ENCODE measurements at regions not wholly inside any gene's neighbourhood (a gene's known extent, or its start where the extent isn't known, plus 50 kb on each side); places are given as distances from the start of the nearest gene placed in this dataset.

DNA sequence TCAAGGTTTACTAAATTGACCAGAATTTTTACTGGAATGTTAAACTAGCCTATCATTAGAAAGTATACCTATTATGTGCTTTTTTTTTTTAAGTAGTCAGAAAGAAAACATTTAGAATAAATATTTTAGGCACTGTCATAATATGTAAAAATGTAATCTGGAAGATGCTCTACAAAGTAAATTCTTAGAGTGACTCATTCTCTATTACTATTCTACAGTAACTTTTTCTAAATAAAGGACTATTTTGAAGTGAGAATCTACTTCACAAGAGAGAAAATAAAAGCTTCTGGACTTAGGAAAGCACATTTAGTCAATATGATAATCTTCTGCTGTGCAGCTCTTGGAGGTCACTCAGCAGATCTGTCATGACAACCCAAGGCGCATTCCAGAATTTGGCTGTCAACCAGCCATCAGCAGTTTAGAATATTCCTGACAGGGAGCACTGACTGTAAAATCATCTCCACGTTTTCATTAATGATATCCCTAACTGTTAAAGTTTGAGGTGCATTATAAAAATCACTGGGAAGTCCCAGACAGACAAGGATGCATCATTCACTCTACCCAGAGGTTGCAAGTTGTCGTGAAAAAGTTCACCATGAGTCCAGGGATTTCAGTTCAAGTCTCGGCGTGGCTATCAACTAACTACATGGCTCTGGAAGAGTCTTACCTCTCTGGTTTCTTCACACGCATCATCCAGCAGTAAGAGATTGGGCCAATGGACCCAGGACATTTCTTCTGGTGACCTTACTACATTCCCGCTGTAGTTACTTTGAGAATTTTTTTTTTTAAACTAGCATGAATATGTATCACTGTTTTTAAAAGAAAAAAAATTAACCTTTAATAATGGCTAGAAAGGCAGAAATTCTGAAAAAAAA lies 374.9 kb downstream of the GJA1 start:
- Histone ChIP-seq H3K36me3 (ENCODE audit: control insufficient read depth, insufficient read depth, low read length) (no peaks in the 10 kb centered on the region), H4K20me1 (replicated peaks; ENCODE audit: control insufficient read depth, insufficient read depth, low read length) (no peaks in the 10 kb centered on the region), H2AFZ (ENCODE audit: low read depth, low read length) (no peak overlapping the region), H3K9me1 (ENCODE audit: control insufficient read depth, insufficient read depth, low read length) (no peaks in the 10 kb centered on the region), H3K4me2 (ENCODE audit: insufficient read depth, low read length) (no peak overlapping the region), H3K9ac (ENCODE audit: insufficient read depth in 1 of 2, low read depth in 2 of 2, low read length in 2 of 2) (no peak overlapping the region), H3K9me3 (replicated peaks; ENCODE audit: control insufficient read depth, insufficient read depth, low read depth, low read length) (peaks cover 3% of the 10 kb centered on the region; the same call in 1 of the 2 replicates), H3K4me1 (replicated peaks in 1 of 2; ENCODE audit: control insufficient read depth in 2 of 2, insufficient read depth in 2 of 2, low read length in 2 of 2) (no peaks in the 10 kb centered on the region), H3K27ac (ENCODE audit: extremely low read depth, low read depth, low read length) (no peak overlapping the region), H3K27me3 (ENCODE audit: control insufficient read depth in 2 of 2, insufficient read depth in 2 of 2, low read length in 2 of 2) (no peaks in the 10 kb centered on the region), H3K79me2 (ENCODE audit: control insufficient read depth, insufficient read depth, low read length) (no peaks in the 10 kb centered on the region), H3K4me3 (no peak overlapping the region)
- CTCF ChIA-PET (ENCODE audit: low intra/inter-chr PET ratio): no interaction called here
- intact Hi-C loops (cut with micrococcal nuclease) (no loop called here), in situ Hi-C loops (cut with MboI) (no loop called here)
- FAIRE-seq (no peak), ATAC-seq (no peak), DNase-seq (ENCODE audit: extremely low read depth in 1 of 4, low spot score in 3 of 4) (no peak)
- POLR2A ChIA-PET: no interaction called here
- no TSS peak for BruUV-seq (replicated peaks)
- WGBS (ENCODE audit: insufficient coverage, low coverage, missing lambda C conversion rate): 2% methylated on average over 7 of the region's 7 CpGs
- TF ChIP-seq ARID3B (CRISPR knock-in tag; IDR thresholded peaks at IDR 0.05; ENCODE audit: borderline replicate concordance) (no peak), RBM39 (optimal IDR thresholded peaks at IDR 0.05; ENCODE audit: low read depth, low read length) (no peak), NFE2L1 (tag; IDR thresholded peaks at IDR 0.05; ENCODE audit: borderline replicate concordance, low read depth) (no peak), ZNF695 (CRISPR knock-in tag; IDR thresholded peaks at IDR 0.05) (no peak), ZNF395 (CRISPR knock-in tag; IDR thresholded peaks at IDR 0.05) (no peak), KAT2B (IDR thresholded peaks at IDR 0.05; ENCODE audit: low read depth, low read length) (no peak), NONO (IDR thresholded peaks at IDR 0.05; ENCODE audit: low read depth in 2 of 2, low read length in 1 of 2) (no peak), STAG1 (CRISPR knock-in tag; IDR thresholded peaks at IDR 0.05; ENCODE audit: borderline replicate concordance) (no peak), PBX2 (CRISPR knock-in tag; IDR thresholded peaks at IDR 0.05; ENCODE audit: low read depth) (no peak), PBX2 (tag; conservative IDR thresholded peaks at IDR 0.05; ENCODE audit: low read depth) (no peak), MED1 (CRISPR knock-in tag; IDR thresholded peaks at IDR 0.05; ENCODE audit: borderline replicate concordance) (no peak), TCFL5 (CRISPR knock-in tag; conservative IDR thresholded peaks at IDR 0.05) (no peak), ZNF764 (CRISPR knock-in tag; IDR thresholded peaks at IDR 0.05; ENCODE audit: low read depth) (no peak), RFX7 (CRISPR knock-in tag; IDR thresholded peaks at IDR 0.05) (no peak), DMBX1 (CRISPR knock-in tag; IDR thresholded peaks at IDR 0.05; ENCODE audit: borderline replicate concordance) (no peak), ZNF217 (CRISPR knock-in tag; IDR thresholded peaks at IDR 0.05) (no peak), ATF7 (IDR thresholded peaks at IDR 0.05) (no peak)

All from K562 (cell line).